Gastroesophageal sphincter (tissue), 4 donors: ENCODE measurements at regions not wholly inside any gene's neighbourhood (a gene's known extent, or its start where the extent isn't known, plus 50 kb on each side); places are given as distances from the start of the nearest gene placed in this dataset.

Experiments used
- ATAC-seq: fragments of 150-250 bp; one replicate; pipeline ENCODE4 v1.9.1; 2016; ENCODE audit warnings: mild to moderate bottlenecking, moderate library complexity
- H3K27ac ChIP-seq, 4 donors: fragments of 200-600 bp; sonication (generic) in 3 of 4; 1 replicate in 3 of 4; 2 replicates in 1 of 4; pipeline ENCODE4 v1.5.1; 2016 to 2019
- H3K27me3 ChIP-seq: fragments of 200-600 bp; sonication (generic); one replicate; pipeline ENCODE4 v1.5.1; 2019
- H3K36me3 ChIP-seq, 2 donors: fragments of 200-600 bp; sonication (generic); one replicate each; pipeline ENCODE4 v1.5.1; 2019; ENCODE audit warnings: control low read depth in 1 of 2
- H3K4me1 ChIP-seq, 3 donors: fragments of 200-600 bp; sonication (generic); 1 replicate in 2 of 3; 2 replicates in 1 of 3; pipeline ENCODE4 v1.5.1; 2016 to 2019; ENCODE audit warnings: control low read depth in 2 of 3
- H3K4me3 ChIP-seq, 2 donors: fragments of 200-600 bp; sonication (generic); one replicate each; pipeline ENCODE4 v1.5.1; 2019; ENCODE audit warnings: mild to moderate bottlenecking in 1 of 2, moderate library complexity in 1 of 2
- H3K9me3 ChIP-seq, 3 donors: fragments of 200-600 bp; sonication (generic); one replicate each; pipeline ENCODE4 v1.5.1; 2017 to 2019; ENCODE audit warnings: control low read depth in 2 of 3
- CTCF ChIP-seq, 4 experiments: fragments of 200-600 bp in 2 of 4; fragments of 450-650 bp in 2 of 4; sonication (generic) in 1 of 4; IDR thresholded peaks; one replicate each; pipeline ENCODE4 v1.5.1; 2017 to 2019; ENCODE audit warnings: antibody characterized with exemption in 4 of 4, mild to moderate bottlenecking in 2 of 4, moderate library complexity in 2 of 4
- EP300 ChIP-seq: sonication (generic); formaldehyde crosslinking; IDR thresholded peaks from one replicate; pipeline ENCODE4 v1.6.1; 2017; ENCODE audit warnings: antibody characterized with exemption, mild to moderate bottlenecking
- POLR2A ChIP-seq, 2 donors: fragments of 450-650 bp; IDR thresholded peaks; one replicate each; pipeline ENCODE4 v1.6.1; 2017; ENCODE audit warnings: antibody characterized with exemption in 2 of 2, mild to moderate bottlenecking in 2 of 2, moderate library complexity in 1 of 2
- POLR2AphosphoS5 ChIP-seq: sonication (generic); formaldehyde crosslinking; IDR thresholded peaks from one replicate; pipeline ENCODE4 v1.6.1; 2017; ENCODE audit warnings: antibody characterized with exemption
- WGBS, 2 donors: methylation state at CpG; one replicate each; pipeline ENCODE4 v1.1.5; 2018; ENCODE audit warnings: low coverage in 1 of 2; 5-methylcytosine and 5-hydroxymethylcytosine counted together

- Histone ChIP-seq H3K4me1 (no peaks in the 10 kb centered on the region), H3K9me3 (no peaks in the 10 kb centered on the region), H3K4me3 (no peak overlapping the region), H3K27me3 (no peaks in the 10 kb centered on the region), H3K36me3 (no peaks in the 10 kb centered on the region), H3K27ac (no peak overlapping the region)
- no peak for ATAC-seq
- WGBS, 2 donors: 59 to 85% methylated on average over 2 of the region's 2 CpGs
- no peak for TF ChIP-seq POLR2A (IDR thresholded peaks at IDR 0.05)
- no peak for TF ChIP-seq CTCF (IDR thresholded peaks at IDR 0.05)
- no peak for TF ChIP-seq POLR2AphosphoS5
- TF ChIP-seq EP300: no peak
These were observed 284.9 kb upstream of the PUDP start for GRCh38 chrX:7432901-7433300.

DNA sequence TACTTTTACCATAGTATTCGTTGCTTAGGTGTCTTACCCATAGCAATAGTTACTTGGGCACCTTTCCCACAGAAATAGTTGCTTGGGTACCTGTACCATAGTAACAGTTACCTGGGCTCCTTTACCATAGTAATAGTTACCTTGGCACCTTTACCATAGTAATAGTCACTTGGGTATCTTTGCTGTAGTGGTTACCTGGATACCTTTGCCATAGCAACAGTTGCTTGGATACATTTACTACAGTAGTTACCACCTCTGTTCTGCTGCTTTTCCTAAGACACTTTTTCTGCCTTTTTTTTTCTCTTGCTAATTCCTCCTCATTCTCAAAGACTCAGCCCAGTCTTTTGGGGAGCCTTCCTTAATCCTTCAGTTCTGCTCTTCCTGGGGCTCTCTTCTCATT is 272.8 kb upstream of the PUDP start:
- TF ChIP-seq CTCF (IDR thresholded peaks at IDR 0.05) (no peak), POLR2AphosphoS5 (no peak), POLR2A (IDR thresholded peaks at IDR 0.05) (no peak), EP300 (no peak)
- no peaks in the 10 kb centered on the region for H3K27me3 ChIP-seq
- 63 to 67% methylated on average over 1 of the region's 1 CpG for WGBS, 2 donors
- ATAC-seq: no peak
- H3K4me3 ChIP-seq: no peak overlapping the region
- no peak overlapping the region for H3K27ac ChIP-seq
- no peaks in the 10 kb centered on the region for H3K4me1 ChIP-seq
- no peaks in the 10 kb centered on the region for H3K9me3 ChIP-seq
- no peaks in the 10 kb centered on the region for H3K36me3 ChIP-seq

GRCh38 chrX:7414753-7415152 is 266.8 kb upstream of the PUDP start:
- no peak for TF ChIP-seq CTCF (IDR thresholded peaks at IDR 0.05)
- TF ChIP-seq EP300: no peak
- no peak for TF ChIP-seq POLR2AphosphoS5
- no peak for TF ChIP-seq POLR2A (IDR thresholded peaks at IDR 0.05)
- 76 to 82% methylated on average over 2 of the region's 2 CpGs for WGBS, 2 donors
- Histone ChIP-seq H3K9me3 (no peaks in the 10 kb centered on the region), H3K27ac (no peak overlapping the region), H3K36me3 (no peaks in the 10 kb centered on the region), H3K4me1 (no peaks in the 10 kb centered on the region), H3K27me3 (no peaks in the 10 kb centered on the region), H3K4me3 (no peak overlapping the region)
- no peak for ATAC-seq

DNA sequence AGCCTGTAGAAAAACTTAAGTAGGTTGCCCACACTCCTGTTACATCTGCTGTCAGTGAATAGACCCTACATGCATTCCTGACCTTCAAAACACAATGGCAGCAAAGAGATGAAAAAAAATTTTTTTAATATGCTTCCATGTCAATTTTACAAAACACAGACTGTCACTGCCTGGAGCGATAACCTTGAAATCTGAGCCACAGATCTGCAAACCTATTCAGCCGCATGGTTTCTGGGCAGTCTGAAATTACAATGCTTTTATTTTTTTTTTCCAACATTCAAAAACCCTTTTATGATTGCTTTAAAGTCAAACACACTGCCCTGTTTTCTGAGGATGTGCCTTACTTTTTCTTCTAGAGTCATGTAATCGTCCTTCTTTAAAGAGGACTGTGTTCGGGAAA is 264.9 kb upstream of the PUDP start:
- Histone ChIP-seq H3K4me1 (no peaks in the 10 kb centered on the region), H3K27ac (no peak overlapping the region), H3K4me3 (no peak overlapping the region), H3K27me3 (no peaks in the 10 kb centered on the region), H3K36me3 (no peaks in the 10 kb centered on the region), H3K9me3 (no peaks in the 10 kb centered on the region)
- no peak for TF ChIP-seq EP300
- no peak for TF ChIP-seq POLR2AphosphoS5
- no peak for TF ChIP-seq POLR2A (IDR thresholded peaks at IDR 0.05)
- no peak for TF ChIP-seq CTCF (IDR thresholded peaks at IDR 0.05)
- 75 to 82% methylated on average over 2 to 3 of the region's 4 CpGs for WGBS, 2 donors
- ATAC-seq: no peak

DNA sequence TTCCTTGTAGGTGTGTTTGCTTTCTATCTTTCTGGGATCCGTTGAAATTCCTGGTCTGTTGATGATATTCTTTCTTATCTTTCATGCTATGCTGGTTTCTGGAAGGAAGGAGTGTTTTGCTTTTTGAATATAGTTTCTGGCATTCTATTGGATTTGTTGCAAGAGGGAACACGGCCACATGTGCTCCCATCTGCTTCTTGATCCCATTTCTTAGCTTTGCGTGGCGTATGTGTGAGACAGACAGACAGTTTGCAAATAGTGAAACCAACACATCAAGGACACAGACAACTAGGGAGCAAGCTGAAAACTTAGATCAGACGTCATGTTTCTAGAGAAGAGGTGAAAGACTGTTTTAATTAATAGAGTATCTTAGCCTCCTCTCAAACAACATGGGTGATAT is 261.9 kb upstream of the PUDP start:
- TF ChIP-seq POLR2AphosphoS5: no peak
- TF ChIP-seq CTCF (IDR thresholded peaks at IDR 0.05): no peak
- no peak for TF ChIP-seq EP300
- no peak for TF ChIP-seq POLR2A (IDR thresholded peaks at IDR 0.05)
- WGBS, 2 donors: 70 to 90% methylated on average over 1 to 2 of the region's 5 CpGs

More for the DNA sequence above, 261.9 kb upstream of the PUDP start:
- H3K4me1 ChIP-seq: no peaks in the 10 kb centered on the region
- H3K27me3 ChIP-seq: no peaks in the 10 kb centered on the region
- no peaks in the 10 kb centered on the region for H3K9me3 ChIP-seq
- no peak overlapping the region for H3K4me3 ChIP-seq
- no peak for ATAC-seq
- H3K27ac ChIP-seq: no peak overlapping the region
- no peaks in the 10 kb centered on the region for H3K36me3 ChIP-seq
